ENCODE measurements at regions not wholly inside any gene's neighbourhood (a gene's known extent, or its start where the extent isn't known, plus 50 kb on each side); places are given as distances from the start of the nearest gene placed in this dataset.

- no peak for DNase-seq (ENCODE audit: low read depth in 3 of 3)
Measured at GRCh38 chr14:61847861-61848260, 85.6 kb downstream of the SNAPC1 start.

- no peak for DNase-seq (ENCODE audit: low read depth in 3 of 3)
Measured at GRCh38 chr14:61854898-61855297, 92.7 kb downstream of the SNAPC1 start.

GRCh38 chr14:61860294-61860918, 98.2 kb downstream of the SNAPC1 start:
- DNase-seq (ENCODE audit: low read depth in 3 of 3), result peak; percentile 29 to 50 (median 44)

GRCh38 chr14:61861320-61861865, 99.2 kb downstream of the SNAPC1 start:
- DNase-seq (ENCODE audit: low read depth in 3 of 3), result no peak

GRCh38 chr14:61864329-61864898, 102.2 kb downstream of the SNAPC1 start:
- no peak for DNase-seq (ENCODE audit: low read depth in 3 of 3)

GRCh38 chr14:61866932-61867920, 105.0 kb downstream of the SNAPC1 start:
- no peak for DNase-seq (ENCODE audit: low read depth in 3 of 3)

- DNase-seq (ENCODE audit: low read depth in 3 of 3), result no peak
Measured at GRCh38 chr14:61868846-61869245, 106.6 kb downstream of the SNAPC1 start.

- no peak for DNase-seq (ENCODE audit: low read depth in 3 of 3)
Measured at GRCh38 chr14:61870163-61870562, 107.9 kb downstream of the SNAPC1 start.

GRCh38 chr14:61872452-61872851, 110.2 kb downstream of the SNAPC1 start:
- no peak for DNase-seq (ENCODE audit: low read depth in 3 of 3)

GRCh38 chr14:61875483-61875882, 113.3 kb downstream of the SNAPC1 start:
- DNase-seq (ENCODE audit: low read depth in 3 of 3), result no peak

GRCh38 chr14:61876362-61877034, 114.3 kb downstream of the SNAPC1 start:
- no peak for DNase-seq (ENCODE audit: low read depth in 3 of 3)

- DNase-seq (ENCODE audit: low read depth in 3 of 3), result no peak
Measured at GRCh38 chr14:61877035-61877390, 114.8 kb downstream of the SNAPC1 start.

GRCh38 chr14:61877768-61878167, 115.5 kb downstream of the SNAPC1 start:
- no peak for DNase-seq (ENCODE audit: low read depth in 3 of 3)

GRCh38 chr14:61878931-61879330, 116.7 kb downstream of the SNAPC1 start:
- DNase-seq (ENCODE audit: low read depth in 3 of 3), result no peak

- DNase-seq (ENCODE audit: low read depth in 3 of 3), result no peak
Measured at GRCh38 chr14:61881046-61881445, 118.8 kb downstream of the SNAPC1 start.

GRCh38 chr14:61884711-61885110, 122.5 kb downstream of the SNAPC1 start:
- DNase-seq (ENCODE audit: low read depth in 3 of 3), result no peak

- no peak for DNase-seq (ENCODE audit: low read depth in 3 of 3)
Measured at GRCh38 chr14:61885203-61885961, 123.2 kb downstream of the SNAPC1 start.

GRCh38 chr14:61887628-61888027, 125.4 kb downstream of the SNAPC1 start:
- no peak for DNase-seq (ENCODE audit: low read depth in 3 of 3)

- peak in 1 of 3 experiments; percentile 3 for DNase-seq (ENCODE audit: low read depth in 3 of 3)
Measured at GRCh38 chr14:61889914-61890351, 127.7 kb downstream of the SNAPC1 start.

GRCh38 chr14:61891170-61891569, 128.9 kb downstream of the SNAPC1 start:
- DNase-seq (ENCODE audit: low read depth in 3 of 3), result no peak

GRCh38 chr14:61891810-61892209, 129.6 kb downstream of the SNAPC1 start:
- no peak for DNase-seq (ENCODE audit: low read depth in 3 of 3)

Measured in stimulated activated CD4-positive, alpha-beta T cell treated with anti-CD3 and anti-CD28 coated beads, TNF-alpha, amount 100 ng/mL, for 4 hours (primary cell).